ENCODE measurements at regions not wholly inside any gene's neighbourhood (a gene's known extent, or its start where the extent isn't known, plus 50 kb on each side); places are given as distances from the start of the nearest gene placed in this dataset.

GRCh38 chr10:131490991-131491594 is 179.6 kb upstream of the TCERG1L start:
- no peak for DNase-seq

DNA sequence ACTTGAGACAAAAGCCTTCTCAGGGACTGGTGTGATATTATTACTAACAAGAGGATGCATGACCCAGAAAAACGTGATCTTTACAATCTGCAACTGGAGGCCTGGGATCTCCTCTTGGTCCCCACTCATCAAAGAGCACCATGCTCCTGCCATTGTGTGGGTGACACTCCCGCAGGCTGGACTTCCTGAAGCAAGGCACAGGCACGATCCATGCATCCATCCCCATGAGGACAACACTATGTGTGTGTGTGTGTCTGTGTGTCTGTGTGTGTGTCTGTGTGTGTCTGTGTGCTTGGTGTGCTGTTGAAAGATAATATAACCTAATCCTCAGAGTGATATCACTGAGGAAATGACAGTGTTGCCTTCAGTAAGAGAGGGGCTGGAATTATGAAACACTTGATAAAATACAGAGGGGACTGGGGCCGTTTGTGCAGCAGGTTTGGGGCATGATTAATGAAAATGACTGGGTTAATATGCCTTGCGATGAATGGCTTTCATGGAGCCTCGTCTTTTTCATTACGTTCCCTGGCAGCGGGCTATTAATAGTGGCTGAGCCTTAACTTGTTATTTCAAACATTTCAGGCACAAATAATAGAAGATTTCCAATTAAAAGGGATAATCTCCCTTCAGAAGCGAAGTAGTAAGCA is 180.8 kb upstream of the TCERG1L start:
- DNase-seq: no peak

DNA sequence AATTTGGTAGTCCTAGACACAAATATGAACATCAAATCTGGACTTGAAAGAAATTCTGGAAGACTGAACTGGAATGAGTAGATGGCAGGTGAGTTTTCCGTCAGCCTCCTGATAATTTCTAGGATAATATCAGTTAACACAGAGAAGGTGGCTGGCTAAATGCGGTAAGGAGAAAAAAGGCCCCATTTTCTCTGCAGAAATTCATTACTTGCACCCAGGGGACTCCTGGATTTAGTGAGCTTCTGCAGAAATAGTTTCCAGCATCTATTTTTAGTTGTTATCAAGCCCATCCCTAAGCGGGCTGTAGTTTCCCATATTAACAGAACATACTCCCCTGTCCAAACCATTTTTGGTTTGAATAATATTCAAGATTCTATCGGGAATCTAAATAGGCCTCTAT is 181.9 kb upstream of the TCERG1L start:
- DNase-seq: no peak

GRCh38 chr10:131494451-131494850 is 182.9 kb upstream of the TCERG1L start:
- no peak for DNase-seq

DNA sequence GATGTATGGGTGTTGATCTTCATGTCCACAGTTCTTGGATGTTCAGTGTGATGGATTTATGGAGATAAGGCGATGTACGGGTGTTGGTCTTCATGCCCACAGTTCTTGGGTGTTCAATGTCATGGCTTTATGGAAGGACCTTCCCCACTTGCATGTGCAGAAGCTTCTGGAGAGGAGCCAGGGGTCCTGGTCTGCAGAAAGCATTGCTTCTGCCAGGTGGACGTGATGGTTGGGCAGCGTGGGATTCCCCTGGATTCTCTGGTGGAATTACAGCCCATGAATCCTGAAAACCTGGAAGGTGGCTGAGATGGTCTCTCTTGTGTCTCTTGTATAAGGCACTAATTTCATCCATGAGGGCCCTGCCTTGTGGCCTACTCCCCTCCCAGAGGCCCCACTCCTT is 183.7 kb upstream of the TCERG1L start:
- DNase-seq: no peak

- no peak for DNase-seq
Measured at GRCh38 chr10:131495892-131496291, 184.4 kb upstream of the TCERG1L start.

- DNase-seq: no peak
Measured at GRCh38 chr10:131496351-131497052, 185.0 kb upstream of the TCERG1L start.

DNA sequence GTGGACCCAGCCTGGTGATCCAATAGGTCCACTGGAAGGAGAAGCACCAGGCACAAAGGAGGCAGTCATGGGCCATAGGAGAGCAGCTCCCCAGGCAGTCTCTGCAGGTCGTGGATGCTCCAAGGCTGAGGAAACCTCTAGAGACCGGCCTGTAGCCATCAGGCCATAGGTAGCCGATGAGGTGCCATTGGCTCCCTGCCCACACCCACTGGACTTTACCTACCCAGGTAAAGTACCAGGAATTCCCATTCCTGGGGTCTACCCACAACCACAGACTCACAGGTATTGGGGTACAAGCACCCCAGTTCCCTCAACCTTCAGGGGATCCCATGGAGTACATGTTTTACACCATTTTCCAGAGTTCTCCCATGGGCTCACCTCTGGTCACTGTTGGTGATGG is 188.0 kb upstream of the TCERG1L start:
- no peak for DNase-seq

- no peak for DNase-seq
Measured at GRCh38 chr10:131500181-131500580, 188.7 kb upstream of the TCERG1L start.

GRCh38 chr10:131500892-131501291 is 189.4 kb upstream of the TCERG1L start:
- DNase-seq: no peak

DNA sequence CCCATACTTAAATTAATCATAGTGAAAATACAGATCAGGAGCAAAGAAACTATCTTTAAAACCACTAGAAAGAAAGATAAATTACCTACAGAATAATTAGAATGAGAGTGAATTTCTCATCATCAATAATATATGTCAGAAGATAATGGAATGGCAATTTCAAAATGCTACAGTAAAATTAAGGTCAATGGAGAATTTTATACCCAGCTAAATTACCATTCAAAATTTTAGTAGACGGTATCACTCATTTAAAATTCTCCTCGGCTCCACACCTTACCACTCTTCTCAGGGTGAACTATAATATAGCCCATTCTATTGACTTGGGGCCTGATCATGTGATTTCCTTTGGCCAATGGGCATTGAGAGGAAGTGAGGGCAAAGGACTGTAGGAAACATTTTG is 192.5 kb upstream of the TCERG1L start:
- no peak for DNase-seq

- DNase-seq: no peak
Measured at GRCh38 chr10:131511391-131511790, 199.9 kb upstream of the TCERG1L start.

DNA sequence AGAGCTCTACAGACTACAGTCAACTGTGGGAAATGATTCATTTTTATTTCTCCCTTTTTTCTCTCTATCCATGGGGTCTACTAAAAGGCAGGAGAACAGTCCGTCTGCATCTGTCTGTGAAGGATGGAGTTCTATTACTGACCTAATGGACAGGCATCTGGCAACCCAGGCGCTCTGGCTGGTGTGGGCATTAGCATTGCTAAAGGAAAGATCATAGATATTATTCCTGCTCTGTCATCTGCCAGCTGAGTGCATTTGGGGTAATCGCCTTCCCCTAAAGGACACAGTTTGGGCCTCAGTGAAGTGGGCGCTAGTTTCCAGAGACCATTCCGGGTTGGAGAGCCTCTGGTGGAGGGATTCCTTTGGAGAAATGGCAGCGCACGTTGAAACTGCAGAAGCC is 201.3 kb upstream of the TCERG1L start:
- DNase-seq: no peak

- no peak for DNase-seq
Measured at GRCh38 chr10:131513445-131513844, 201.9 kb upstream of the TCERG1L start.

GRCh38 chr10:131513901-131514300 is 202.4 kb upstream of the TCERG1L start:
- DNase-seq: no peak

- no peak for DNase-seq
Measured at GRCh38 chr10:131514454-131514853, 202.9 kb upstream of the TCERG1L start.

GRCh38 chr10:131516285-131516684 is 204.8 kb upstream of the TCERG1L start:
- no peak for DNase-seq

GRCh38 chr10:131517781-131518180 is 206.3 kb upstream of the TCERG1L start:
- no peak for DNase-seq

- DNase-seq: no peak
Measured at GRCh38 chr10:131519723-131520605, 208.4 kb upstream of the TCERG1L start.

DNA sequence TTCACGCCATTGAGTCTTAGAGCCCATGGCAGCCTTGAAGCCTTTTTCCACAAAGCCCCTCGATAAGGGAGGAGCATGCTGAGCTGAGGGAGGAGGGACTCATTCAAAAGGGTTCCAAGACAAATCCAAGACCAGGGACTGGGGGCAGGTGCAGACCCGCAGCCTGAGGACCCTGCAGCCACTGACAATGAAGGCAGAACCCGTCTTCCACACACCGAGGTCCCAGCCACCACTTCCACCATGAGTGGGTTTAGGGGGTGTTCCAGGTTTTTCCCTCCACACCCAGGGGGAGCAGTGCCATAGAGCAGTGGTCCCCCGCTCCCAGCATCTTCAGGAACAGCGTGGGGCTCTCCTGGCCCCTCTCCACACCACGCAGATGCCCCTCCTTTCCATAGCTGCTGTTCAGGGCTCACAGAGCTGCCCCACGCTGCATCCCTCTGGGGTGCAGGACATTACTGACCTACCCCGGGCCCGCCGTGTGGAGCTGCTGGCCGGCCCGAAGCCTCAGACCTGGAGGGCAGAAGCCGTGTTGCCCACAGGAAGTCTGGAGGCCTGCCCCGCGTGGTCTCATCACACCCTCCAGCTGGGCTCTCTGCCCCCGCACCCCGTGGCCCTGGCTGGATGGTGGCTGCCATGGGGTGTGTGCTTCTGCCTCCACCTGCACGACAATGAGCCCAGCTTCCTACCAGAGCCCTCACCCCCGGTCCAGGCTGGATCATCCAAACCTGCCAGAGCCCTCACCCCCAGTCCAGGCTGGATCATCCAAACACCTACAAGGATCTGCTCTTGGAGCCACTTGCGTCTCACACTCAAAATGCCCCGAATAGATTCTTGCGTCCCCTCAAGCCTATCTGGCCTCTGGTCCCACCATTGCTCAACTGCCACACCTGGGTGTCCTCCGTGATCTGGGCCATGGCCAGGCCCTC is 220.0 kb upstream of the TCERG1L start:
- no peak for DNase-seq

DNA sequence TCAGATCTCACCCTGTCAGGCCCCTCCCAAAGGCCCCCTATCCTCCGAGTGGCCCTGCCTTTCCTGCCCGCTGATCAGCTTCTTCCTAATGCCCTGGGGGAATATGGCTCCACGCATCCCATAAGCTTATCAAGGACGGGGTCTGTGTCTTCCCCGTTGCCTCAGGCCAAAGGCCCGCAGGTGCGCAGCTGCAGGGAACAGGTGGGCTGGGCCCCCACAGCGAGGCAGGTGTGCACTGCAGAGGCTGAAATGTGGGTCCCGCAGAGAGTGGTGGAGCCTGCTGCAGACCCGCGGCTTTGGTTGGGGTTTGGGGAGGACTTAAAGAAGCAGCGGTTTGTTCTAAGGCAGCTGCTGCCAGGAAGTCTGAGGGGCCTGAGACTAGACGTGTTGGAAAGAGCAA is 220.8 kb upstream of the TCERG1L start:
- no peak for DNase-seq

DNA sequence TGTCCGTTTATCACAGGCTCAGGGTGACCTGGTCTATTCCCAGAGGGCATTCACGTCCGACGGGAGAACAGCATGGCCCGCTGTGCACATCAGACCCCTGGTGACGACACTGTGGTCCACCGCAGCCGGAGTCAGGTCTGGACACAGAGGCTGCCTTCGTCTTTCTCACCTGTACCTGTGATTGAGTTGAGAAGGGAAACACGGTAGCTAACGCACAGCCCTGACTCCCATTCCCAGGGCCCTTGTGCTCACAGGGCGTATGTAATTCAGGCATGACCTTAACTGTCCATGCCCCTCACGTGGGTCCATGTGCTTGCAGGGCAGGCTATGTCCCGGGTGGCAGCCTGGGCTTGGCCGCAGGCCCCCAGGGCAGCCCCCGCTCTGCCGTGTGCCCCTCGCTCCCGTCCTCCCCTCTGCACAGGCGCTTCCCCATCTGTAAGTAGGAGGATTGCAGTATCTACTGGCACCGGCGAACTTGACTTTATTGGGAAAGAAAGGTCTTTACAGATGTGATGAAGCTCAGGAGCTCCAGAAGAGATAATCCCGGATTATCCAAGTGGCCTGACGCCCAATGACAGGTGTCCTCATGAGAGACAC is 221.3 kb upstream of the TCERG1L start:
- no peak for DNase-seq

Measured in NCI-H1105 (cell line).